IPS-15b (cell line): ENCODE measurements at regions not wholly inside any gene's neighbourhood (a gene's known extent, or its start where the extent isn't known, plus 50 kb on each side); places are given as distances from the start of the nearest gene placed in this dataset.
"Not testable (repeated sequence)": the region's sequence is repeated elsewhere in the genome, so short reads cannot be mapped to it uniquely, and the experiment has no call there.

ENCODE experiments used
- H3K27me3 ChIP-seq: one replicate; pipeline ENCODE4 v1.6.1; 2013; ENCODE audit warnings: low read length; ENCODE audit not compliant: control insufficient read depth, insufficient read depth
- H3K36me3 ChIP-seq: one replicate; pipeline ENCODE4 v1.6.1; 2013; ENCODE audit warnings: low read length; ENCODE audit not compliant: control insufficient read depth, insufficient read depth
- H3K4me1 ChIP-seq: one replicate; pipeline ENCODE4 v1.6.1; 2013; ENCODE audit warnings: mild to moderate bottlenecking, low read length; ENCODE audit not compliant: control insufficient read depth, insufficient read depth
- H3K4me3 ChIP-seq: one replicate; pipeline ENCODE4 v1.5.1; 2013; ENCODE audit warnings: low read depth, low read length
- H3K9ac ChIP-seq: one replicate; pipeline ENCODE4 v1.6.1; 2013; ENCODE audit warnings: low read depth, mild to moderate bottlenecking, low read length
- H3K9me3 ChIP-seq: one replicate; pipeline ENCODE4 v1.6.1; 2013; ENCODE audit warnings: mild to moderate bottlenecking, low read length; ENCODE audit not compliant: control insufficient read depth, insufficient read depth

DNA sequence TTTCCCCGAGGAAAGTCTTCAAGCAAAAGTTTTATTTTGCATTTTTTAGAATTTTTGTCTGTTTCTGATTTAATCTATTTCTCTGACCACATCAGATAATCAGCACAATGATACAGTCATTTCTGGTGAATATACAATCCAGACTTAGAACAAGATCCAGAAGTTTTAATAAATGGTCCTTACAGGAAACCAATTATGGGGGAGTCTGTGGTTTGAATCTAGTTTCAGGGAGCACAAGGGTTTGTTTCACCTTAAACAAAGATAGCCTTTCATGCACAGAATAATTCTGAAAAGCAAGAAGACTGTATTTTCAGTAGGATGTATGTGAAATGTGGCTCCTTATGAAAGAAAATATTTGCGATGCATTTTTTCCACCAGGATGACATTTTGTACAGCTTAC lies 158.5 kb upstream of the ARSJ start:
- no peaks in the 10 kb centered on the region for H3K36me3 ChIP-seq
- H3K9ac ChIP-seq: no peak overlapping the region
- H3K27me3 ChIP-seq: no peaks in the 10 kb centered on the region
- H3K4me3 ChIP-seq: no peak overlapping the region
- peaks cover 6% of the 10 kb centered on the region for H3K4me1 ChIP-seq
- H3K9me3 ChIP-seq: no peaks in the 10 kb centered on the region

DNA sequence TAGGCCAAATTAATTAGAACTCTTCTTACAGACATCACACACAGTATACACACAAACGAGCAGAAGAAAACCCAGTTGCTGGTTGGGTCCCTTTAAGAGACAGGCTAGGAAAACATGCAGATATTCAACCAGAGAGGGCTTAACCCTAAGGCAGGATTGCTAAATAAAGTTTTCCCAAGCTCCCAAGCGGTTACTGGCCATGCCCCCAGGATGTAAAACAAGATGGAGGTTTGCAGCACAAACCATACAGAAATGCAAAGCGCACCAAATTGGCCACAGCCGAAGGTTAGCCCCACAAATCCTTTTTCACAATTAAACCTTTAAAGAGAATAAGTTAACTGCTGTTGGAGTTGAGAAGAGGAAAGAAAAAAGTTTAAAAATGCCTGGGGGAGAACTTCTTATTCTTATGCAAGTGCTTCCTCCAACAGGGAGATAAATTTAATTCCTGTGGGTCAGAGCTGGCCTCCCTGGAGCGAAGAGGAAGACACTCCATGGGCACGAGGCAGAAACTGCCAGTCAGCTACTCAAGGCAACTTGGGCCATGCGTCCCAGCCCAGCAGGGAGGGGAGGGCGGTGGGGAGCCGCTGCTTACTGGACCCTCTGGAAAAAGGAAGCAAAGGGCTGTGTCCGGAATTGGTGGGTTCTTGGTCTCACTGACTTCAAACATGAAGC lies 167.6 kb upstream of the ARSJ start:
- Histone ChIP-seq H3K9ac (no peak overlapping the region), H3K36me3 (no peaks in the 10 kb centered on the region), H3K4me3 (no peak overlapping the region), H3K4me1 (no peaks in the 10 kb centered on the region), H3K9me3 (no peaks in the 10 kb centered on the region), H3K27me3 (no peaks in the 10 kb centered on the region)

DNA sequence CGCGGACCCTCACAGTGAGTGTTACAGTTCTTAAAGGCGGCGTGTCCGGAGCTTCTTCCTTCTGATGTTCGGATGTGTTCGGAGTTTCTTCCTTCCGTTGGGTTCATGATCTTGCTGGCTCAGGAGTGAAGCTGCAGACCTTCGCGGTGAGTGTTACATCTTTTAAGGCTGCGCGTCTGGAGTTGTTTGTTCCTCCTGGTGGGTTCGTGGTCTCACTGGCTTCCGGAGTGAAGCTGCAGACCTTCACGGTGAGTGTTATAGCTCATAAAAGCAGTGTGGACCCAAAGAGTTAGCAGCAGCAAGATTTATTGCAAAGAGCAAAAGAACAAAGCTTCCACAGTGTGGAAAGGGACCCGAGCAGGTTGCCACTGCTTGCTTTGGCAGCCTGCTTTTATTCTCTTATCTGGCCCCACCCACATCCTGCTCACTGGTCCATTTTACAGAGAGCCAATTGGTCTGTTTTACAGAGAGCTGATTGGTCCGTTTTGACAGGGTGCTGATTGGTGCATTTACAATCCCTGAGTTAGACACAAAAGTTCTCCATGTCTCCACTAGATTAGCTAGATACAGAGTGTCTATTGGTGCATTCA lies 168.3 kb upstream of the ARSJ start:
- H3K36me3 ChIP-seq, H3K27me3 ChIP-seq, H3K9me3 ChIP-seq, H3K4me3 ChIP-seq, H3K9ac ChIP-seq, H3K4me1 ChIP-seq: not testable (repeated sequence)

DNA sequence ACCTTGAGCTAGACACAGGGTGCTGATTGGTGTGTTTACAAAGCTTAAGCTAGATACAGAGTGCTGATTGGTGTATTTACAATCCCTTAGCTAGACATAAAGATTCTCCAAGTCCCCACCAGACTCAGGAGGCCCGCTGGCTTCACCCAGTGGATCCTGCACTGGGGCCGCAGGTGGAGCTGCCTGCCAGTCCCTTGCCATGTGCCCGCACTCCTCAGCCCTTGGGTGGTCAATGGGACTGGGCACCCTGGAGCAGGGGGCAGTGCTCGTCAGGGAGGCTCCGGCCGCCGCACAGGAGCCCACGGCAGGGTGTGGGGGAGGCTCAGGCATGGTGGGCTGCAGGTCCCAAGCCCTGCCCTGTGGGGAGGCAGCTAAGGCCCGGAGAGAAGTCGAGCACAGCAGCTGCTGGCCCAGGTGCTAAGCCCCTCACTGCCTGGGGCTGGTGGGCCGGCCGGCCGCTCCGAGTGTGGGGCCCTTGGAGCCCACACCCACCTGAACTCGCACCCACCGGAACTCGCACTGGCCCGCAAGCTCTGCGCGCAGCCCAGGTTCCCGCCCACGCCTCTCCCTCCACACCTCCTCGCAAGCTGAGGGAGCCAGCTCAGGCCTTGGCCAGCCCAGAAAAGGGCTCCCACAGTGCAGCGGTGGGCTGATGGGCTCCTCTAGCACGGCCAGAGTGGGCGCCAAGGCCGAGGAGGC lies 169.1 kb upstream of the ARSJ start:
- H3K9ac ChIP-seq, H3K27me3 ChIP-seq, H3K36me3 ChIP-seq, H3K4me3 ChIP-seq, H3K9me3 ChIP-seq, H3K4me1 ChIP-seq: not testable (repeated sequence)

DNA sequence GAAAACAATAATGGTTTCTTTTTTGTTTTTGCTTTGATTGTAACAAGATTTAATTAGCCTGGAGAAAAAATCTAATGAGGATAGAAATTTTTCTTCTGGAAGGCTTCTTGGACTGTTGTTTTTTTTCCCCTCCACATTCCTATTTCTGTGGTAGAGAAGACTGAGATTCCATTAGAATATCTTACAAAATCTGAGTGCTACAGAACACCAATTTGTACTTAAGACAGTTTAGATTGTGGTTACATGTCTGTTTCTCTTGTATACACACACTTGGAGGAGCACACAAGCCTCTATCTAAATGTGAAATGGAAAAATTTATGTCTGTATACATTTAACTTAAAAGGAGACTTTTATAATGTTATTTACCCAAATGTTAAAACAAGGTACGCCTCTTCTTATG lies 176.9 kb upstream of the ARSJ start:
- no peaks in the 10 kb centered on the region for H3K27me3 ChIP-seq
- H3K9ac ChIP-seq: no peak overlapping the region
- H3K4me1 ChIP-seq: no peaks in the 10 kb centered on the region
- H3K9me3 ChIP-seq: no peaks in the 10 kb centered on the region
- H3K36me3 ChIP-seq: no peaks in the 10 kb centered on the region
- no peak overlapping the region for H3K4me3 ChIP-seq

DNA sequence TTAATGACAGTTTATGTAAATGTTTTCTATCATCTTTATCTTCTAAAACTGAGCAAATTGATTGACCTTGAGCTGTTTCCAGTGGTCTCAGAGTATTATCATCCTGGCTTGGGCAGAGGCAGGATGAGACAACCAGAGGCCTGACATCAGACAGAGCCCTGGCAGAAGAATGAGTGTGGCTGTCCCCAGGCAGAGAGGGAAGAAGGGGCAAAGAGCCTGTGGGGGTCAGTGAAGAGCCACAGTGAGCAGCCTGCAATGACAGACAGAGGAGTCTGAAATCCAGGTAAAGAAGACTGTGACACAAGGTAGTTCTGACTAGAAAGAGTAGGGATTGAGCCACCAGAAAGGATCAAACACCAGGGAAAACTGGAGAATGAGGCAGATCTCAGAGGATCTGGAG lies 182.4 kb upstream of the ARSJ start:
- Histone ChIP-seq H3K9me3 (no peaks in the 10 kb centered on the region), H3K4me3 (no peak overlapping the region), H3K27me3 (no peaks in the 10 kb centered on the region), H3K36me3 (no peaks in the 10 kb centered on the region), H3K9ac (no peak overlapping the region), H3K4me1 (no peaks in the 10 kb centered on the region)

DNA sequence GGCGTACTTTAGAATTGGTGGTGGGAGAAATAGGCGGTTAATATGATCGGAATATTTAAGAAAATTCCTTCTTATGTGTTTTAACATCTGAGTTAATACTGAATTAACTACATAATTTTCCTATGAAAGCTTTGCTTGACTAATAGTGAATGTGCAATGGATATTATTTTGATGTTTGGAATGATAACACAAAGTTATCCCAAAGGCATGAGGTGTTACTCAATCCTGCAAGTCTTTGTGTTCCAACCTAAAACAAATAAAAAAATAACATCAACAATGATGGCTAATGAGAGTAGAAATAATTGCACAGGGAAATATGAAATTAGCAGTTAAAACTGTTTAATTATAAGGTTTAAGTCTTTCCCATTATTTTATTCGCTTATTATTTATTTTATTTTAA lies 183.6 kb upstream of the ARSJ start:
- Histone ChIP-seq H3K9me3 (no peaks in the 10 kb centered on the region), H3K4me1 (no peaks in the 10 kb centered on the region), H3K27me3 (no peaks in the 10 kb centered on the region), H3K9ac (no peak overlapping the region), H3K36me3 (no peaks in the 10 kb centered on the region), H3K4me3 (no peak overlapping the region)

DNA sequence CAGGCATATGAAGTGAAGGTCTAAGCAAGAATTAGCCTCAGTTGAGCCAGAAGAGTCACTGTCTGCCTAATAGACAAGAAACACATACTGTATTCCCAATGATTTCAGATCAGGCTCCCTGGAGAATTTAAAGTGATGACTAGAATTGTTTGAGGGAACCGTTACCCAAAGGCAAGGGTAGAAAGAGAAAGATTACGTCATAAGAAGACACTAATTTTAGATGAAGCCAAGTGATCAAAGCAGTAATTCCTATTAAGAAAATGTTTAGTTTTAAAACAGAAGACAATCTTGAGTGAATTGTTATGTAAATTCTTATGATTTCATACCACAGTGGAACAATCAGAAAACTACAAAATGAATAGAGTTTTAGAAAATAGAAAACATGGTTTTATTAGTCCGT lies 194.5 kb upstream of the ARSJ start:
- H3K36me3 ChIP-seq: no peaks in the 10 kb centered on the region
- peaks cover 3% of the 10 kb centered on the region for H3K9me3 ChIP-seq
- no peak overlapping the region for H3K4me3 ChIP-seq
- no peak overlapping the region for H3K9ac ChIP-seq
- H3K4me1 ChIP-seq: no peaks in the 10 kb centered on the region
- no peaks in the 10 kb centered on the region for H3K27me3 ChIP-seq

DNA sequence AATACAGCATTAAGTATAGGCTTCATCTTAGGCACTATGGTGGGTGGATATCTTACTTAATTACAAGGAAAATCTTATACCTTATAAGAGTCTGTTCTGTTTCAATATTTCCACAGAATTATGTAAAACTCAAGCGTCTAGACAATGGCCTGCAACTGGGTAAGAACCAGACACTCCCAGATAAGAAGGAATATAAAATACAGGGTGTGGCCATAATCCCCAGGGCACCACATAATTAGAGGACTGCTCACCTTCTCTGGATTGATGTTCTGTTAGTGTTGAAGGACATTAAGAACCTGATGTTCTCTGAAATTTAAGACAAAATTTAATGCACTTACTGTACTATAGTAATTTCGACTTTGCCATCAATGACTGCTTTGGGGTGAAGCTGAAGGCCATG lies 198.2 kb upstream of the ARSJ start:
- H3K4me3 ChIP-seq: no peak overlapping the region

DNA sequence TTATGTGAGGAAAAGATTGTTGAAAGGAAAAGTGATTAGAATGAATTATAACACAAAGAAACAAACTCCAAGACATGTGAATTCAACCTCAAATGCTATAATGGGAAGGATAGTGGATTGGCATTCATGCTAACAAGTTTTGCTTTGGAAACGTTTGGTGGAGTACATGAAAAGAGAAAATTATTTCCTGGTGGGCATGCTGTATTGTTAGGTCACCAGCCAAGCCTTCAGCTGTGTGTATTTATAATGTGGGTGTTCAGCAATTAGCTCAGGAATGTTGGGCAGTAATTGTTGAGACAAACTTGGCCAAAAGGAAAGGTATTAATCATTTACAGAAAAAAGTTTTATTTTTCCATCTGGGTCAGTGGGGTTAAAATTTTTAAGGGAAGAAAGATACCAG lies 198.9 kb upstream of the ARSJ start:
- Histone ChIP-seq H3K4me3 (no peak overlapping the region), H3K36me3 (no peaks in the 10 kb centered on the region), H3K9ac (no peak overlapping the region), H3K27me3 (no peaks in the 10 kb centered on the region), H3K9me3 (peaks cover 3% of the 10 kb centered on the region), H3K4me1 (no peaks in the 10 kb centered on the region)

More for the DNA sequence above, 198.2 kb upstream of the ARSJ start:
- Histone ChIP-seq H3K27me3 (no peaks in the 10 kb centered on the region), H3K36me3 (no peaks in the 10 kb centered on the region), H3K4me1 (no peaks in the 10 kb centered on the region), H3K9ac (no peak overlapping the region), H3K9me3 (peaks cover 3% of the 10 kb centered on the region)

DNA sequence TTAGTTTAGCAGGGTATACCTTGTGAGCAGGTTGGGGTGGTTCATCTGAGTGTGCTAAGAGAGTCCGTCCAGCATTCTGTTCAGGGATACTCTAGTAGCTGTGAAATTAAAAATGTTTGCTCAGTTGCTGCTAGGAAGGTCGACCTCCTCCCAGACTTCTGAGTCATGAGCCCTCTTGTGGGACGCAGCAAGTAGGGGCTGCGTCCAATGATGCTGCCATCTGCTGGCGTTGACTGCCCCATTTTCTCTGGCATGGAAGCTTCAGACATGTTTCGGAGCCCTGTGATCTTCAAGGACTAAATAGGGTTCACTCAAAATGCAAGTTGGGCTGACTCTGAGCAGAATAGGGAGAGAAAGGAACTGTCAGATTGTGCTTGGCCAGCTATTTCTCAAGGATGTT lies 201.0 kb upstream of the ARSJ start:
- H3K36me3 ChIP-seq: no peaks in the 10 kb centered on the region
- peaks cover 3% of the 10 kb centered on the region for H3K9me3 ChIP-seq
- H3K9ac ChIP-seq: no peak overlapping the region
- no peak overlapping the region for H3K4me3 ChIP-seq
- no peaks in the 10 kb centered on the region for H3K4me1 ChIP-seq
- H3K27me3 ChIP-seq: no peaks in the 10 kb centered on the region

DNA sequence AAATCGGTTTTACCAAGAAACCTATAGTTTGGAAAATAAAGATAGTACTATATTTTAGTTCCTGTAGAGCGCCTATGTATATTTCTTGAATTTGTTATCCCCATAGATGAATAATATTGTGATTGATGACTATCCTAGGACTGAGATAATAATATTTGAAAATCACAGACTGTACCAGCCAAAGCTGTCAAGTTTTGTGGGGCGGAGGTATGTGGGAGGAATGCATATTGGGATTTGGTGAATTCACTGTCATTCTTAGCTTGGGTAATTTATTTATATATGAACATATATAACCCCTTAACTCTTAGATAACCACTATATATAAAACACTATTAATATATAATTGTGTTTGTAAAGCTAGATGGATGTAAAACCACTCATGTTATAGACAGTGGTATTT lies 205.5 kb upstream of the ARSJ start:
- Histone ChIP-seq H3K27me3 (no peaks in the 10 kb centered on the region), H3K4me1 (no peaks in the 10 kb centered on the region), H3K9me3 (no peaks in the 10 kb centered on the region), H3K36me3 (no peaks in the 10 kb centered on the region), H3K4me3 (no peak overlapping the region), H3K9ac (no peak overlapping the region)
